ENCODE measurements at regions not wholly inside any gene's neighbourhood (a gene's known extent, or its start where the extent isn't known, plus 50 kb on each side); places are given as distances from the start of the nearest gene placed in this dataset.

- Histone ChIP-seq H2AFZ (ENCODE audit: low read depth, low read length, severe bottlenecking) (no peak overlapping the region), H3K36me3 (ENCODE audit: low read length) (no peaks in the 10 kb centered on the region), H3K4me2 (ENCODE audit: low read depth, low read length, poor library complexity, severe bottlenecking) (no peak overlapping the region), H3K9me3 (ENCODE audit: insufficient read depth, low read length) (no peaks in the 10 kb centered on the region), H3K27me3 (ENCODE audit: low read length) (no peaks in the 10 kb centered on the region), H3K79me2 (ENCODE audit: insufficient read depth, low read length) (no peaks in the 10 kb centered on the region), H3F3A (ENCODE audit: insufficient read depth) (no peaks in the 10 kb centered on the region), H3K9me2 (replicated peaks; ENCODE audit: insufficient read depth, low read length) (no peaks in the 10 kb centered on the region), H3K27ac (ENCODE audit: low read depth, low read length) (no peak overlapping the region), H3K4me3 (ENCODE audit: insufficient read depth, low read length, poor library complexity, severe bottlenecking) (no peak overlapping the region), H3K9ac (ENCODE audit: low read length) (no peak overlapping the region), H4K20me1 (ENCODE audit: low read depth, low read length) (no peaks in the 10 kb centered on the region)
- TF ChIP-seq CTCF (IDR thresholded peaks at IDR 0.05; ENCODE audit: insufficient read depth, low read length, poor library complexity, severe bottlenecking) (no peak), EZH2phosphoT487 (conservative IDR thresholded peaks at IDR 0.05; ENCODE audit: low read length) (no peak)
Observed at GRCh38 chr13:107457686-107458085, 757.6 kb downstream of the LIG4 start.

- no peaks in the 10 kb centered on the region for H3F3A ChIP-seq (ENCODE audit: insufficient read depth)
- no peak overlapping the region for H3K27ac ChIP-seq (ENCODE audit: low read depth, low read length)
- no peaks in the 10 kb centered on the region for H3K9me2 ChIP-seq (replicated peaks; ENCODE audit: insufficient read depth, low read length)
- no peaks in the 10 kb centered on the region for H4K20me1 ChIP-seq (ENCODE audit: low read depth, low read length)
- H3K36me3 ChIP-seq (ENCODE audit: low read length) = no peaks in the 10 kb centered on the region
- H3K4me2 ChIP-seq (ENCODE audit: low read depth, low read length, poor library complexity, severe bottlenecking) = no peak overlapping the region
- H3K9ac ChIP-seq (ENCODE audit: low read length) = no peak overlapping the region
- H3K79me2 ChIP-seq (ENCODE audit: insufficient read depth, low read length) = no peaks in the 10 kb centered on the region
- no peaks in the 10 kb centered on the region for H3K9me3 ChIP-seq (ENCODE audit: insufficient read depth, low read length)
- no peak overlapping the region for H2AFZ ChIP-seq (ENCODE audit: low read depth, low read length, severe bottlenecking)
- H3K4me3 ChIP-seq (ENCODE audit: insufficient read depth, low read length, poor library complexity, severe bottlenecking) = no peak overlapping the region
- H3K27me3 ChIP-seq (ENCODE audit: low read length) = no peaks in the 10 kb centered on the region
- no peak for TF ChIP-seq EZH2phosphoT487 (conservative IDR thresholded peaks at IDR 0.05; ENCODE audit: low read length)
Observed at GRCh38 chr13:107456431-107456830, 758.9 kb downstream of the LIG4 start.

GRCh38 chr13:107452833-107453232, 762.5 kb downstream of the LIG4 start:
- H3K27me3 ChIP-seq (ENCODE audit: low read length) = no peaks in the 10 kb centered on the region
- H3K79me2 ChIP-seq (ENCODE audit: insufficient read depth, low read length) = no peaks in the 10 kb centered on the region
- no peak overlapping the region for H3K27ac ChIP-seq (ENCODE audit: low read depth, low read length)
- no peaks in the 10 kb centered on the region for H3F3A ChIP-seq (ENCODE audit: insufficient read depth)
- H3K9me3 ChIP-seq (ENCODE audit: insufficient read depth, low read length) = no peaks in the 10 kb centered on the region
- H3K9ac ChIP-seq (ENCODE audit: low read length) = no peak overlapping the region
- no peak overlapping the region for H3K4me2 ChIP-seq (ENCODE audit: low read depth, low read length, poor library complexity, severe bottlenecking)
- no peaks in the 10 kb centered on the region for H4K20me1 ChIP-seq (ENCODE audit: low read depth, low read length)
- H3K36me3 ChIP-seq (ENCODE audit: low read length) = no peaks in the 10 kb centered on the region
- TF ChIP-seq EZH2phosphoT487 (conservative IDR thresholded peaks at IDR 0.05; ENCODE audit: low read length) (no peak), CTCF (IDR thresholded peaks at IDR 0.05; ENCODE audit: insufficient read depth, low read length, poor library complexity, severe bottlenecking) (no peak)
- H2AFZ ChIP-seq (ENCODE audit: low read depth, low read length, severe bottlenecking) = no peak overlapping the region
- H3K4me3 ChIP-seq (ENCODE audit: insufficient read depth, low read length, poor library complexity, severe bottlenecking) = no peak overlapping the region
- no peaks in the 10 kb centered on the region for H3K9me2 ChIP-seq (replicated peaks; ENCODE audit: insufficient read depth, low read length)

GRCh38 chr13:107450931-107451330, 764.4 kb downstream of the LIG4 start:
- TF ChIP-seq EZH2phosphoT487 (conservative IDR thresholded peaks at IDR 0.05; ENCODE audit: low read length) (no peak), CTCF (IDR thresholded peaks at IDR 0.05; ENCODE audit: insufficient read depth, low read length, poor library complexity, severe bottlenecking) (no peak)

More at GRCh38 chr13:107450931-107451330, 764.4 kb downstream of the LIG4 start:
- no peaks in the 10 kb centered on the region for H3F3A ChIP-seq (ENCODE audit: insufficient read depth)
- no peaks in the 10 kb centered on the region for H3K27me3 ChIP-seq (ENCODE audit: low read length)
- H3K79me2 ChIP-seq (ENCODE audit: insufficient read depth, low read length) = no peaks in the 10 kb centered on the region
- no peaks in the 10 kb centered on the region for H3K9me3 ChIP-seq (ENCODE audit: insufficient read depth, low read length)
- no peaks in the 10 kb centered on the region for H4K20me1 ChIP-seq (ENCODE audit: low read depth, low read length)
- H3K9me2 ChIP-seq (replicated peaks; ENCODE audit: insufficient read depth, low read length) = no peaks in the 10 kb centered on the region
- no peak overlapping the region for H3K27ac ChIP-seq (ENCODE audit: low read depth, low read length)
- H3K4me2 ChIP-seq (ENCODE audit: low read depth, low read length, poor library complexity, severe bottlenecking) = no peak overlapping the region
- H3K36me3 ChIP-seq (ENCODE audit: low read length) = no peaks in the 10 kb centered on the region
- no peak overlapping the region for H3K9ac ChIP-seq (ENCODE audit: low read length)
- no peak overlapping the region for H2AFZ ChIP-seq (ENCODE audit: low read depth, low read length, severe bottlenecking)
- no peak overlapping the region for H3K4me3 ChIP-seq (ENCODE audit: insufficient read depth, low read length, poor library complexity, severe bottlenecking)

Data from SU-DHL-6 (cell line).